DND-41 (cell line): ENCODE measurements at regions not wholly inside any gene's neighbourhood (a gene's known extent, or its start where the extent isn't known, plus 50 kb on each side); places are given as distances from the start of the nearest gene placed in this dataset.

Experiments
- EZH2 ChIP-seq: IDR thresholded peaks from 3 replicates; pipeline ENCODE4 v1.6.1; 2012; ENCODE audit warnings: borderline replicate concordance, low read depth, mild to moderate bottlenecking, moderate library complexity, low read length, inconsistent platforms; ENCODE audit not compliant: severe bottlenecking
- TF ChIP-seq, protein P1 (sequence below): IDR thresholded peaks from 2 replicates; pipeline ENCODE4 v1.5.1; 2012; ENCODE audit warnings: borderline replicate concordance, low read length, moderate library complexity, mild to moderate bottlenecking; ENCODE audit not compliant: poor library complexity, severe bottlenecking; ENCODE audit errors: extremely low read depth

GRCh38 chr2:221747289-221747972 lies 175.3 kb upstream of the EPHA4 start:
- no peak for TF ChIP-seq EZH2
- TF ChIP-seq, protein P1, sequence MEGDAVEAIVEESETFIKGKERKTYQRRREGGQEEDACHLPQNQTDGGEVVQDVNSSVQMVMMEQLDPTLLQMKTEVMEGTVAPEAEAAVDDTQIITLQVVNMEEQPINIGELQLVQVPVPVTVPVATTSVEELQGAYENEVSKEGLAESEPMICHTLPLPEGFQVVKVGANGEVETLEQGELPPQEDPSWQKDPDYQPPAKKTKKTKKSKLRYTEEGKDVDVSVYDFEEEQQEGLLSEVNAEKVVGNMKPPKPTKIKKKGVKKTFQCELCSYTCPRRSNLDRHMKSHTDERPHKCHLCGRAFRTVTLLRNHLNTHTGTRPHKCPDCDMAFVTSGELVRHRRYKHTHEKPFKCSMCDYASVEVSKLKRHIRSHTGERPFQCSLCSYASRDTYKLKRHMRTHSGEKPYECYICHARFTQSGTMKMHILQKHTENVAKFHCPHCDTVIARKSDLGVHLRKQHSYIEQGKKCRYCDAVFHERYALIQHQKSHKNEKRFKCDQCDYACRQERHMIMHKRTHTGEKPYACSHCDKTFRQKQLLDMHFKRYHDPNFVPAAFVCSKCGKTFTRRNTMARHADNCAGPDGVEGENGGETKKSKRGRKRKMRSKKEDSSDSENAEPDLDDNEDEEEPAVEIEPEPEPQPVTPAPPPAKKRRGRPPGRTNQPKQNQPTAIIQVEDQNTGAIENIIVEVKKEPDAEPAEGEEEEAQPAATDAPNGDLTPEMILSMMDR = no peak
